ENCODE measurements at regions not wholly inside any gene's neighbourhood (a gene's known extent, or its start where the extent isn't known, plus 50 kb on each side); places are given as distances from the start of the nearest gene placed in this dataset.

GRCh38 chr15:93565201-93565600 is 476.2 kb upstream of the RGMA start:
- TF ChIP-seq CTCF (IDR thresholded peaks at IDR 0.05): no peak
- no peaks in the 10 kb centered on the region for H3K36me3 ChIP-seq
- H3K4me1 ChIP-seq: peaks cover 0 to 8% (median 0%) of the 10 kb centered on the region in 3 donors
- WGBS, 2 donors: 81 to 84% methylated on average over 4 of the region's 4 CpGs
- no peak for ATAC-seq
- no peak for FAIRE-seq
- DNase-seq: no peak
- no peaks in the 10 kb centered on the region for H3K27me3 ChIP-seq
- intact Hi-C loops (cut with DNase I): no loop called here
- H3K4me3 ChIP-seq: no peak overlapping the region
- no peaks in the 10 kb centered on the region for H3K9me3 ChIP-seq
- H3K27ac ChIP-seq: no peak overlapping the region

GRCh38 chr15:93563218-93563617 is 474.2 kb upstream of the RGMA start:
- 17 to 19% methylated on average over 8 of the region's 8 CpGs for WGBS, 2 donors
- ATAC-seq (peak; percentile 48 to 97 (median 82)), FAIRE-seq (no peak), DNase-seq (peak in 2 of 6 donors; percentile 30 to 35)
- TF ChIP-seq CTCF (IDR thresholded peaks at IDR 0.05): no peak
- no peaks in the 10 kb centered on the region for H3K27me3 ChIP-seq
- H3K4me1 ChIP-seq: peaks cover 0 to 8% (median 0%) of the 10 kb centered on the region in 3 donors
- peak overlapping the region in 1 of 4 donors; percentile 10 for H3K27ac ChIP-seq
- no peaks in the 10 kb centered on the region for H3K36me3 ChIP-seq
- intact Hi-C loops (cut with DNase I): no loop called here
- H3K4me3 ChIP-seq: no peak overlapping the region
- no peaks in the 10 kb centered on the region for H3K9me3 ChIP-seq

- no peak overlapping the region for H3K27ac ChIP-seq
- TF ChIP-seq CTCF (IDR thresholded peaks at IDR 0.05): no peak
- WGBS, 2 donors: 77 to 80% methylated on average over 8 of the region's 8 CpGs
- no peaks in the 10 kb centered on the region for H3K9me3 ChIP-seq
- ATAC-seq: peak in 3 of 4 donors; percentile 21 to 49 (median 40)
- peaks cover 0 to 8% (median 0%) of the 10 kb centered on the region in 3 donors for H3K4me1 ChIP-seq
- intact Hi-C loops (cut with DNase I): no loop called here
- no peak for DNase-seq
- no peaks in the 10 kb centered on the region for H3K36me3 ChIP-seq
- H3K27me3 ChIP-seq: no peaks in the 10 kb centered on the region
- FAIRE-seq: no peak
- H3K4me3 ChIP-seq: no peak overlapping the region
Measured at GRCh38 chr15:93562395-93563123, 473.5 kb upstream of the RGMA start.

GRCh38 chr15:93557696-93558095 is 468.7 kb upstream of the RGMA start:
- FAIRE-seq: no peak
- no peak for TF ChIP-seq CTCF (IDR thresholded peaks at IDR 0.05)

More at GRCh38 chr15:93557696-93558095, 468.7 kb upstream of the RGMA start:
- H3K27ac ChIP-seq: no peak overlapping the region
- no peaks in the 10 kb centered on the region for H3K36me3 ChIP-seq
- 93 to 100% methylated on average over 1 of the region's 1 CpG for WGBS, 2 donors
- H3K9me3 ChIP-seq: no peaks in the 10 kb centered on the region
- H3K27me3 ChIP-seq: no peaks in the 10 kb centered on the region
- DNase-seq (no peak), ATAC-seq (no peak)
- peaks cover 0 to under 1% (median 0%) of the 10 kb centered on the region in 3 donors for H3K4me1 ChIP-seq
- intact Hi-C loops (cut with DNase I): no loop called here
- no peak overlapping the region for H3K4me3 ChIP-seq
